Keratinocyte (primary cell): ENCODE measurements at regions not wholly inside any gene's neighbourhood (a gene's known extent, or its start where the extent isn't known, plus 50 kb on each side); places are given as distances from the start of the nearest gene placed in this dataset.

Source experiments
- EZH2 ChIP-seq: IDR thresholded peaks from one replicate; pipeline ENCODE4 v1.6.1; 2012; ENCODE audit warnings: inconsistent platforms, mild to moderate bottlenecking, low read length, moderate library complexity
- TF ChIP-seq, protein P1 (sequence below), 3 experiments: IDR thresholded peaks in 1 of 3; conservative IDR thresholded peaks in 1 of 3; optimal IDR thresholded peaks in 1 of 3; 2 replicates in 2 of 3; 3 replicates in 1 of 3; pipeline versions ENCODE3 to v1.5.1; 2011; ENCODE audit warnings: low read length in 3 of 3, mild to moderate bottlenecking in 3 of 3, moderate library complexity in 2 of 3, control low read depth in 1 of 3, inconsistent platforms in 1 of 3; ENCODE audit not compliant: insufficient read depth in 2 of 3; ENCODE audit errors: extremely low read depth in 1 of 3

DNA sequence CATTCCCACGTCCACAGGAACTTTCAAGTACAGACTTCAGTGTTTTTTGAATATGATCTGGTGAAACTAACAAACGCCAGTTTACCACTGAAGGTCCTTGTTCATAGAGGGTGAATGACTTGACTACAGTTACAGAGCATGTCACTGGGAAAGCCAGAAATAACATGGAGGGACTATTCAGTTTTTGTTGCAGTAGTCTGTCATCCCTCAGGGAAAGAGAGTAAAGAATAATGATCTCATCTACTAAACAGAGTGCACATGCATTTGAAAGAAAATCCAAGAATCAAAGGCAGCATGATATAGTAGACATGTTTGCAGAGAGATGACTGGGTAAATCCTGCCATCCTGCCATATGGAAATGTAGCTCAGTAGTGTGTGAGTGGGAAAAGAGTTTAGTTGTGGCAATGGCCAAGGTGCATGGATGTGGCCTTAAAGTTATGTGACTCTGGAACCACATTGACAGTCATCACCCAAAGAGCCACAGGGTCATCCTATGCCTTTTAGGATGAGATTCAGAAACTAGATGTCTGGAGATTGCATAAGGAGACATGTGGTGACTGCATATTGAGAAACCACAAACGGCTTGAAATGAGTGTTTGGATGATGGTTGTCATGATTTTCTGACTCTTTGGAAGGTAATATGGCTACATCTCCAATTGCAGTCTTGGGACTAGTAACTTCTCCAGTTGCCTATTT is 125.3 kb upstream of the ZEB2 start:
- TF ChIP-seq, protein P1, sequence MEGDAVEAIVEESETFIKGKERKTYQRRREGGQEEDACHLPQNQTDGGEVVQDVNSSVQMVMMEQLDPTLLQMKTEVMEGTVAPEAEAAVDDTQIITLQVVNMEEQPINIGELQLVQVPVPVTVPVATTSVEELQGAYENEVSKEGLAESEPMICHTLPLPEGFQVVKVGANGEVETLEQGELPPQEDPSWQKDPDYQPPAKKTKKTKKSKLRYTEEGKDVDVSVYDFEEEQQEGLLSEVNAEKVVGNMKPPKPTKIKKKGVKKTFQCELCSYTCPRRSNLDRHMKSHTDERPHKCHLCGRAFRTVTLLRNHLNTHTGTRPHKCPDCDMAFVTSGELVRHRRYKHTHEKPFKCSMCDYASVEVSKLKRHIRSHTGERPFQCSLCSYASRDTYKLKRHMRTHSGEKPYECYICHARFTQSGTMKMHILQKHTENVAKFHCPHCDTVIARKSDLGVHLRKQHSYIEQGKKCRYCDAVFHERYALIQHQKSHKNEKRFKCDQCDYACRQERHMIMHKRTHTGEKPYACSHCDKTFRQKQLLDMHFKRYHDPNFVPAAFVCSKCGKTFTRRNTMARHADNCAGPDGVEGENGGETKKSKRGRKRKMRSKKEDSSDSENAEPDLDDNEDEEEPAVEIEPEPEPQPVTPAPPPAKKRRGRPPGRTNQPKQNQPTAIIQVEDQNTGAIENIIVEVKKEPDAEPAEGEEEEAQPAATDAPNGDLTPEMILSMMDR (optimal IDR thresholded peaks at IDR 0.05 in 1 of 3, IDR thresholded peaks at IDR 0.05 in 1 of 3, conservative IDR thresholded peaks at IDR 0.05 in 1 of 3; ENCODE audit: extremely low read depth in 1 of 3, insufficient read depth in 2 of 3, low read length in 3 of 3): no peak
- TF ChIP-seq EZH2: no peak
